Transverse colon (tissue), 4 donors: ENCODE measurements at regions not wholly inside any gene's neighbourhood (a gene's known extent, or its start where the extent isn't known, plus 50 kb on each side); places are given as distances from the start of the nearest gene placed in this dataset.

Experiments
- DNase-seq: peaks from one replicate; pipeline ENCODE4 v3.0.0-alpha.2; 2019
- H3K27ac ChIP-seq, 4 donors: fragments of 200-600 bp; sonication (generic); 2 replicates each; pipeline ENCODE4 v1.5.1; 2016 to 2018; ENCODE audit warnings: inconsistent platforms in 4 of 4
- H3K27me3 ChIP-seq: fragments of 200-600 bp; sonication (generic); 2 replicates; pipeline ENCODE4 v1.5.1; 2017; ENCODE audit warnings: inconsistent platforms
- H3K36me3 ChIP-seq, 4 donors: fragments of 200-600 bp; sonication (generic); 2 replicates each; pipeline ENCODE4 v1.5.1; 2017 to 2019; ENCODE audit warnings: inconsistent platforms in 4 of 4
- H3K4me1 ChIP-seq, 4 donors: fragments of 200-600 bp; sonication (generic); 2 replicates each; pipeline ENCODE4 v1.5.1; 2017 to 2020; ENCODE audit warnings: inconsistent platforms in 4 of 4
- H3K4me3 ChIP-seq, 4 donors: fragments of 200-600 bp; sonication (generic); 1 replicate in 1 of 4; 2 replicates in 3 of 4; pipeline versions ENCODE4 v1.5.1 to v1.6.1; 2017 to 2019; ENCODE audit warnings: inconsistent platforms in 4 of 4
- H3K9me3 ChIP-seq, 2 donors: fragments of 200-600 bp; sonication (generic); 2 replicates each; pipeline ENCODE4 v1.5.1; 2017 to 2019; ENCODE audit warnings: inconsistent platforms in 2 of 2
- CTCF ChIP-seq, 5 experiments: fragments of 200-600 bp in 3 of 5; fragments of 450-650 bp in 2 of 5; sonication (generic) in 3 of 5; IDR thresholded peaks; 1 replicate in 2 of 5; 2 replicates in 3 of 5; pipeline ENCODE4 v1.5.1; 2016 to 2017; ENCODE audit warnings: antibody characterized with exemption in 5 of 5, inconsistent platforms in 3 of 5, mild to moderate bottlenecking in 2 of 5, moderate library complexity in 1 of 5
- EP300 ChIP-seq: sonication (generic); formaldehyde crosslinking; IDR thresholded peaks from one replicate; pipeline ENCODE4 v1.6.1; 2017; ENCODE audit warnings: antibody characterized with exemption, low read depth
- POLR2A ChIP-seq: fragments of 450-650 bp; IDR thresholded peaks from one replicate; pipeline ENCODE4 v1.6.1; 2016; ENCODE audit warnings: antibody characterized with exemption, mild to moderate bottlenecking, moderate library complexity
- POLR2AphosphoS5 ChIP-seq, 3 donors: sonication (generic); formaldehyde crosslinking; IDR thresholded peaks; one replicate each; pipeline ENCODE4 v1.6.1; 2016; ENCODE audit warnings: antibody characterized with exemption in 3 of 3
- WGBS, 2 donors: methylation state at CpG; one replicate each; pipeline ENCODE4 v1.1.5; 2018; ENCODE audit warnings: low coverage in 1 of 2; 5-methylcytosine and 5-hydroxymethylcytosine counted together
- in situ Hi-C, 4 donors: fragments of 200-750 bp; cut with MboI; loops; one replicate each; pipeline versions ENCODE4 v1.15.0 to v1.15.1; 2017; ENCODE audit warnings: low sequenced_read_pairs in 3 of 4, low pct_ligation_motif_present in 1 of 4, low pct_unique_long_range_greater_than_20kb in 1 of 4
- intact Hi-C: fragments of 100-400 bp; cut with DNase I; formaldehyde crosslinking; loops from one replicate; pipeline ENCODE4 v1.15.1; 2023; ENCODE audit warnings: low total_unique reads

GRCh38 chr12:126233625-126234024 is 1168.4 kb downstream of the AACS start:
- 52 to 59% methylated on average over 3 of the region's 3 CpGs for WGBS, 2 donors
- no peak overlapping the region for H3K27ac ChIP-seq
- no peaks in the 10 kb centered on the region for H3K4me1 ChIP-seq
- H3K4me3 ChIP-seq: no peak overlapping the region
- TF ChIP-seq CTCF (IDR thresholded peaks at IDR 0.05) (no peak), EP300 (no peak), POLR2AphosphoS5 (IDR thresholded peaks at IDR 0.05) (no peak), POLR2A (no peak)
- in situ Hi-C loops: no loop called here
- intact Hi-C loops: no loop called here
- H3K9me3 ChIP-seq: no peaks in the 10 kb centered on the region
- no peak for DNase-seq
- no peaks in the 10 kb centered on the region for H3K36me3 ChIP-seq
- H3K27me3 ChIP-seq: no peaks in the 10 kb centered on the region

DNA sequence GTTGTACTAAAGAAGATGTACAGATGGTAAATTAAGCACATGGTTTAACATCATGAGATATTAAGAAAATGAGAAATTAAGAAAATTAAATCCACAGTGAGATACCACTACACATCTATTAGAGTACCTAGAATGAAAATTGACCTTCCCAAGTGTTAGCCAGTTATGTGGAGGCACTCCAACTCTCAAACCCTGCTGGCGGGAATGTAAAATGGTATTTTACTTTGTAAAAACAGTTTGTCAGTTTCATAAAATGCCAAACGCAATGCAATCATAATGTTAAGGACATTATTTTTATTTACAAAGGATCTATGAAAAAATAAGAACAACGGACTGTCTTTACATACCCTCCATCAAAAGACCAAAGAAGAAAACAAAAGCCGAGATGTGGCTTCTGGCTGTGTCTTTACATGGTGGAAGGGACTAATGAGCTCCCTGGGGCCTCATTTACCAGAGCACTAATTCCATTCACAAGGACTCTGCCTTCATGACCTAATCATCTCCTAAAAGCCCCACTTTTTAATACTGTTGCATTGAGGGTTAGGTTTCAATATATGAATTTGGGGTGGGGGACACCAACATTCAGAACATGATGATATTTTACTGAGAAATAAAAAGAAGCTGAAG is 1178.7 kb downstream of the AACS start:
- no peaks in the 10 kb centered on the region for H3K27me3 ChIP-seq
- WGBS, 2 donors: 78 to 85% methylated on average over 4 of the region's 4 CpGs
- no peaks in the 10 kb centered on the region for H3K36me3 ChIP-seq
- DNase-seq: no peak
- H3K4me3 ChIP-seq: no peak overlapping the region
- no peak for TF ChIP-seq POLR2AphosphoS5 (IDR thresholded peaks at IDR 0.05)
- no peak for TF ChIP-seq CTCF (IDR thresholded peaks at IDR 0.05)
- no peak for TF ChIP-seq POLR2A
- TF ChIP-seq EP300: no peak
- no peak overlapping the region for H3K27ac ChIP-seq
- no peaks in the 10 kb centered on the region for H3K9me3 ChIP-seq
- no peaks in the 10 kb centered on the region for H3K4me1 ChIP-seq
- intact Hi-C loops: no loop called here
- in situ Hi-C loops: no loop called here

DNA sequence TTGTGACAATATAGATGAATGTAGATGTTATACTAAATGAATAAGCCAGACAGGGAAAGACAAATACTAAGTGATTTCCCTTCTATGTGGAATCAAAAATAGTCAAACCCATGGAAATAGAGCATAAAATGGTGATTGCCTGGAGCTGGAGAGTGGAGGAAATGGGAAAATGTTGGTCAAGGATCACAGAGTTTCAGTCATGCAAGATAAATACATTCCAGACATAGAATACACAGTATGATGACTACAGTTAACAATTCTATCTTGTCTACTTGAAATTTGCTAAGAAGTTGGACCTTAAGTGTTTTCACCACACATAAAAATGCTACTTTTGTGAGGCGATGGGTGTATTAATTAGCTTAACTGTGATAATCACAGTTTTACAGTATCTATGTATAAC is 1182.7 kb downstream of the AACS start:
- H3K36me3 ChIP-seq: no peaks in the 10 kb centered on the region
- H3K9me3 ChIP-seq: peaks cover 0 to 10% of the 10 kb centered on the region in 2 donors
- intact Hi-C loops (no loop called here), in situ Hi-C loops (no loop called here)
- 96 to 100% methylated on average over 1 of the region's 1 CpG for WGBS, 2 donors
- H3K4me3 ChIP-seq: no peak overlapping the region
- no peak overlapping the region for H3K27ac ChIP-seq
- no peaks in the 10 kb centered on the region for H3K4me1 ChIP-seq
- TF ChIP-seq EP300 (no peak), POLR2AphosphoS5 (IDR thresholded peaks at IDR 0.05) (no peak), CTCF (IDR thresholded peaks at IDR 0.05) (no peak), POLR2A (no peak)
- no peaks in the 10 kb centered on the region for H3K27me3 ChIP-seq
- DNase-seq: no peak

DNA sequence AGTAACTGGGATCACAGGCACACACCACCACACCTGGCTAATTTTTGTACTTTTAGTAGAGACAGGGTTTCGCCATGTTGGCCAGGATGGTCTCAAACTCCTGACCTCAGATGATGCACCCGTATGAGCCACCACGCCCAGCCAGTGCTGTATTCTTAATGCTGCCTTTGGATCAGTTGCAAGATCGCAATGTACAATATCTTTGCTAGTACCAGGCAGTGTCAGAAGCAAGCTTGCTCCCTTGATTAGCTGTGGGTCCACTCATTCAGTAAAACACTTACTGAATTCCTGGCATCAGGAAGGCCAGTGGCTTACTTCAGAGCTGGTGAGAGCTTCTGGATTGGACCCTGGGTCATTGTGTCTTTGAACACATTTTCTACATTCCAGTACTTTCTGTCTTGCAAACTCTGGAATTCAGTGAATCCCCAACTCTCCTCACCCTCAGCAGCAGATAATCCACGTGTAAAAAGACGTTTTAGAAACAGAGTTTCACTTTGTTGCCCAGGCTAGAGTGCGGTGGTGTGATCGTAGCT is 1183.7 kb downstream of the AACS start:
- in situ Hi-C loops: no loop called here
- 70 to 80% methylated on average over 2 to 8 of the region's 8 CpGs for WGBS, 2 donors
- H3K4me3 ChIP-seq: no peak overlapping the region
- no peak for TF ChIP-seq CTCF (IDR thresholded peaks at IDR 0.05)
- no peak for TF ChIP-seq POLR2AphosphoS5 (IDR thresholded peaks at IDR 0.05)
- TF ChIP-seq POLR2A: no peak
- no peak for TF ChIP-seq EP300
- no peaks in the 10 kb centered on the region for H3K27me3 ChIP-seq
- H3K36me3 ChIP-seq: no peaks in the 10 kb centered on the region
- DNase-seq: no peak
- peaks cover 0 to 12% of the 10 kb centered on the region in 2 donors for H3K9me3 ChIP-seq
- no peaks in the 10 kb centered on the region for H3K4me1 ChIP-seq
- no peak overlapping the region for H3K27ac ChIP-seq
- intact Hi-C loops: no loop called here
